Endothelial cell (in vitro differentiated cells): ENCODE measurements at regions not wholly inside any gene's neighbourhood (a gene's known extent, or its start where the extent isn't known, plus 50 kb on each side); places are given as distances from the start of the nearest gene placed in this dataset.

Experiments used
- DNase-seq: peaks from one replicate; pipeline ENCODE4 v3.0.0; 2021; ENCODE audit warnings: low spot score
- H3K27ac Mint-ChIP-seq: one replicate; pipeline ENCODE4 v1.8.0; 2021; ENCODE audit warnings: mixed read lengths, inconsistent platforms; ENCODE audit not compliant: unreplicated experiment
- H3K27me3 Mint-ChIP-seq: one replicate; pipeline ENCODE4 v1.8.0; 2021; ENCODE audit warnings: mild to moderate bottlenecking, moderate library complexity, mixed read lengths, inconsistent platforms; ENCODE audit not compliant: unreplicated experiment
- H3K36me3 Mint-ChIP-seq: one replicate; pipeline ENCODE4 v1.8.0; 2021; ENCODE audit warnings: mild to moderate bottlenecking, low read depth, mixed read lengths, inconsistent platforms; ENCODE audit not compliant: unreplicated experiment
- H3K4me1 Mint-ChIP-seq: one replicate; pipeline ENCODE4 v1.8.0; 2021; ENCODE audit warnings: mild to moderate bottlenecking, mixed read lengths, inconsistent platforms; ENCODE audit not compliant: unreplicated experiment
- H3K4me3 Mint-ChIP-seq: one replicate; pipeline ENCODE4 v1.8.0; 2021; ENCODE audit warnings: mild to moderate bottlenecking, mixed read lengths, inconsistent platforms; ENCODE audit not compliant: unreplicated experiment
- H3K9me3 Mint-ChIP-seq: one replicate; pipeline ENCODE4 v1.8.0; 2021; ENCODE audit warnings: mixed read lengths, inconsistent platforms; ENCODE audit not compliant: unreplicated experiment
- CTCF ChIP-seq: fragments of 200-600 bp; sonication (generic); IDR thresholded peaks from one replicate; pipeline ENCODE4 v1.5.0; 2021; ENCODE audit warnings: antibody characterized with exemption; ENCODE audit not compliant: unreplicated experiment

DNA sequence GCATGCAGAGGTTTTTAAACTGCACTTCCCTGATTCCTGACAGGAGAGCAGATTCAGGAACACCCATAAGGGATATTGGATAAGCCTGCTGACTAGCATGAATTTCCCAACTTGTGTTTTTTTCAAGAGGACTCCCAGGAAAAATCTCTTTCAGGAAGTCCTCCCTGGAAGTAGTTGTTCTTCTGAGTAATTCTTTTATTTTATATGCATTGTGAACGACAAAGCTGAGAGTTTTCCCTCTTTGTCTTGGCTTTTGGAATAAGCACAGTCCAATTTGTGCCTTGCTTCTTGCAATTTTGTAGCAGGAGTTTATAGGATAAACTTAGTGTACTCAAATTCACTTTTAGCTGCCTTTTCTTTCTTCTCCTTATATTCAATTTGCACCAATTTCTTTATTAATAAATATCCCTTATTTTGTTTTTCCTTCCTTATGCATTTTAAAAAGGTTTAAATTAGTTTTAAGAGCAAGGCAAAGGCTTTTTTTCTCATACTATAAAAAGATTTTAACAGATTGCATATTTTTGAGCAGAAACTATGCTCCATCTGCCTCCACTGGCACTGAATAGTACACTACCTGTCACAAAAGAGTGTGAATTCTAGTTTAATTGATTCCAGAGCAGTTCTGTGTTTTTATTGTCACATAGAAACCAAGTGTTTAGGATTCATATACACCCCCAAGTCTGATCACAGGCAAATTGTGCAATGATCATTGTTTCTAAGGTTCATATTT lies 543.3 kb upstream of the SPRY2 start:
- DNase-seq = no peak
- no peaks in the 10 kb centered on the region for H3K4me1 Mint-ChIP-seq
- H3K4me3 Mint-ChIP-seq = no peak overlapping the region

DNA sequence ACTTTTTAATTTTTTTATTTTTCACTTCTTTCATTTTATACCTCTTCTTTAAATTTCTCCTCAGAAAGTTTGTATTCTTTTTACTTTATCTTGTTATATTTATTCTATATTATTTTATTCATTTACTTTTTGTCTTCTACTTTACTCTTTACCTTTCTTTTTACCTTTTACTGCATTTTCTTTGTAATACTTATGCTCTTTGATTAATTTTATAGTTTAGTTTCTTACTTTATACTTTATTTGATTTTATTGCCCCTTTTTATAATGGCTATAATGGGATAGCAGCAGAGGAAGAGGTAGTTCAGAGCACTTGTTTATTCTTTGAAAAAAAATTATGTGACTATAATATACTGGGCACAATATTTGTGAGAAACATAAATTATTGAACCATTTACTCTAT lies 542.6 kb upstream of the SPRY2 start:
- H3K27me3 Mint-ChIP-seq = no peaks in the 10 kb centered on the region
- no peaks in the 10 kb centered on the region for H3K9me3 Mint-ChIP-seq
- H3K4me1 Mint-ChIP-seq = no peaks in the 10 kb centered on the region
- H3K27ac Mint-ChIP-seq = no peak overlapping the region
- no peak for DNase-seq
- no peaks in the 10 kb centered on the region for H3K36me3 Mint-ChIP-seq
- TF ChIP-seq CTCF = no peak
- H3K4me3 Mint-ChIP-seq = no peak overlapping the region

More for the DNA sequence above, 543.3 kb upstream of the SPRY2 start:
- TF ChIP-seq CTCF = no peak
- no peak overlapping the region for H3K27ac Mint-ChIP-seq
- H3K9me3 Mint-ChIP-seq = no peaks in the 10 kb centered on the region
- H3K36me3 Mint-ChIP-seq = no peaks in the 10 kb centered on the region
- H3K27me3 Mint-ChIP-seq = no peaks in the 10 kb centered on the region

- no peaks in the 10 kb centered on the region for H3K4me1 Mint-ChIP-seq
- H3K9me3 Mint-ChIP-seq = no peaks in the 10 kb centered on the region
- DNase-seq = no peak
- no peaks in the 10 kb centered on the region for H3K36me3 Mint-ChIP-seq
- no peaks in the 10 kb centered on the region for H3K27me3 Mint-ChIP-seq
- no peak overlapping the region for H3K27ac Mint-ChIP-seq
- no peak for TF ChIP-seq CTCF
- no peak overlapping the region for H3K4me3 Mint-ChIP-seq
Measured at GRCh38 chr13:80881942-80882445, 541.1 kb upstream of the SPRY2 start.

DNA sequence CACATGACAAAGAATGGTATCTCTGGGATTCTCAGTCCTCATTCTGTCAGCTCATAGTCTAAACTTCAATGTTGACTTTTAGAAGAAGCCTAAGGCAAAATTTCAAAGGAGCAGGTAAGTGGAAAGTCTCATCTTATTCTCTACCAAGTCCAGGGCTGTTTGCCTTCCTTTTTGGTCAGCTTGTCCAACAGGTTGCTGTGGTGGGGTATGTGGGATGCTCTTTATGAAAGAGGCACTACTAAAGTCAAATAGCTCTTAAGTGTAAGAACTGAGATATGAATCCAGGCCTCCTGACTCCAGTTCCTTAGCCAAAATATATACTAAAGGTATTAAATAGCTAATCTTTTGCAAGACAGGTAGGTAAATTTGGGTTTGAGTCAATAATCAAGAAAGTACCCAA lies 540.6 kb upstream of the SPRY2 start:
- Mint-ChIP-seq H3K4me3 (no peak overlapping the region), H3K27me3 (no peaks in the 10 kb centered on the region), H3K36me3 (no peaks in the 10 kb centered on the region), H3K9me3 (no peaks in the 10 kb centered on the region), H3K4me1 (no peaks in the 10 kb centered on the region), H3K27ac (no peak overlapping the region)
- DNase-seq = no peak
- TF ChIP-seq CTCF = no peak

DNA sequence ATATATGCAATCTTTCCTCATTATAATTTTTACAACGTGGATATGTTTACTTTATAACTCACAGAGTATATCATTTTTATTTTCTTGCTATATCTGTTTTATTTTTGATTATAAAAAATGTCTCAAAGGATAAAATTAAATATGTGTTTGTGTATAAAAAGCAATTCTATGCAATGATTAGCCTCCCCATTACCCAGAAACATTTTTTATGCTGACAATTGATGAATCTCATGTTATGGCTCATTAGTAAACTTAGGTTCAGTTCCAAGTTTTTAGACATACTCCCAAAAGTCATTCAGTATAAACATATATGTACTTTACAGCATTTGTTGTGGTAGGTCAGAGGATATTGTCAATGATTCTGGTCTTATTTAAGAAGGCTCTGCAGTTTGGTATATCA lies 540.1 kb upstream of the SPRY2 start:
- no peaks in the 10 kb centered on the region for H3K4me1 Mint-ChIP-seq
- no peaks in the 10 kb centered on the region for H3K27me3 Mint-ChIP-seq
- H3K36me3 Mint-ChIP-seq = no peaks in the 10 kb centered on the region
- TF ChIP-seq CTCF = no peak
- no peak overlapping the region for H3K27ac Mint-ChIP-seq
- no peak for DNase-seq
- no peaks in the 10 kb centered on the region for H3K9me3 Mint-ChIP-seq
- H3K4me3 Mint-ChIP-seq = no peak overlapping the region
